HG03520 (cell line): ENCODE measurements at regions not wholly inside any gene's neighbourhood (a gene's known extent, or its start where the extent isn't known, plus 50 kb on each side); places are given as distances from the start of the nearest gene placed in this dataset.

Experiments used
- ATAC-seq: cut with Tn5 transposase; IDR thresholded peaks from one replicate; pipeline ENCODE4 v1.9.1; 2021; ENCODE audit warnings: mild to moderate bottlenecking, moderate library complexity; ENCODE audit not compliant: unreplicated experiment

- no peak for ATAC-seq
Measured at GRCh38 chr7:68671671-68672070, 926.6 kb upstream of the AUTS2 start.

DNA sequence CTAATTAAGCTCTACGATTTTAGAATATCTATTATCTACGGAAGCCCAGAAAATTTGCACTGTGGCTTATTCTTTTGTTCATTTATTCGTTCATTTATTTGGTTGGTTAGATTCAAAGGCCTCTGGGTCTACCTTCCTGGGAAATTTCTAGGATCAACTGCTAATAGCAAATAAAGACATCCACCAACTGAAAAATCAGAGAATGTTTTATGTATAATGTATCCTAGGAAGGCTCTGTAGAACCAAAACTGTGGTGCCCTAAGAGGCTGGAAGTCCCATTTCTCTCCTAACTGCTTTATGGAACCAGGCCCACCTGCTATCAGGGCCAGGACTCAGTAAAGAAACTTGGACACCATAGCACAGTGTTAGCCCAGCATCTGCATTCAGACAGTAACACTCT lies 923.4 kb upstream of the AUTS2 start:
- no peak for ATAC-seq

DNA sequence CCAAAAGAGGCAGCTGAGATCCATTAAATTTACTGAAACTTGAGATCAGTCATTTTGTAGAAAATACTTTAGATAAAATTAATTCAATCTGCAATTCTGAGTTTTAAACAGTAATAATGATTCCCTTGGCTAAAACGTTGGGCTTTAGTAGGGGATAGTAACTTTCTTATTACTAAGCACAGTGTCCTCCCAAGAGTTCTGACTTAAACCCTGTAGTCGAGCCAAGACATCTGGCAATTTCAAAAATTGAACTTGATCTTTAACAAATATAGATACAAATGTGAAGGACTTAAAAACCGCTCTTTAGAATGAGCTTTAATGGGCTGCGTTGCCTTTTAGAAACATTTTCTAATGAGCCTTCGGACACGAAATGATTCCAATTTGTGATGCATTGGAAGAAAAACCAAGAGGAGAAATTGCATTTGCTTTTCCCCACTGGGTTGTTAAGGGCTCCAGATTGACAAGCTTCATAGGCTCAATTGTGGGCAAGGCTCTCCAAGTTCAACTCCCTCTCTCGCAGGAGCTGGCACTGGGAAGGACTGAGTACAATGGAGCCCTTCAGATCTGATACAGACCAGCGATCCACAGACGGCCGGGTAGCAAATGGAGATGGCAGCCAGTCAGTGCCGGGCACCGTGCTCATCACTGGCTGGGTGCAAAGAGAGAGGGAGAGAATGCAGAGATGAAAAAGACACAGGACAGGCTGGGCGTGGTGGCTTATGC lies 921.3 kb upstream of the AUTS2 start:
- ATAC-seq: no peak

- no peak for ATAC-seq
Measured at GRCh38 chr7:68678196-68678595, 920.1 kb upstream of the AUTS2 start.

DNA sequence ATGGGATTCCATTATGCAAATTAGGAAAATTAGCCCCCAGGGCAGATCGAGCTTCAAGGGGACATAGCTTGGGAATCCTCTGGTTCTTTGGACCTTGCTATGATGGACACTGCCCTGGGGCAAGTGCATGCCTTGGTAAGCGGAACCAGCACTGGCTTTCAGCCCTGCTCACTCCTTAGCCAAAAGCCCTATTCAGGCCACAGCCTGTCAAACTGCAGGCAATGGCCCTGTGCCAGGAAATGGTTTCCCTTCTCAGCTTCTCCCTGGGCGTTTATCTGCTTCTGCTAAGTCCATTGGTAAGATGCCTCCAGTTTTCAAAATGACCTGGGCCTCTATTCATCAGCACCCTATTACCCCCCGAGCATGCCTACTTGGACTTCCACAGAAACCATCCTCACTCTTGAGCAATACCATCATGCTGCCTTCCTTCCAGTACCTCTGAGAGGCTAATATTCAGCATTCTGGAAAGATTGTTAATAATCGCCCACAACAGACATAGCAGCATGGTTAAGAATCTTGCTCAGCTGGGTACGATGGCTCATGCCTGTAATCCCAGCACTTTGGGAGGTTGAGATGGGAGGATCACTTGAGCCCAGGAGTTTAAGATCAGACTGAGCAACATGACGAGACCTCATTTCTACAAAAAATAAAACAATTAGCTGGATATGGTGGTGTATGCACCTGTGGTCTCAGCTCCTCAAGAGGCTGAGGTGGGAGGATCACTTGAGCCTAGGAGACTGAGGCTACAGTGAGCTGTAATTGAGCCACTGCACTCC lies 918.6 kb upstream of the AUTS2 start:
- ATAC-seq: no peak

DNA sequence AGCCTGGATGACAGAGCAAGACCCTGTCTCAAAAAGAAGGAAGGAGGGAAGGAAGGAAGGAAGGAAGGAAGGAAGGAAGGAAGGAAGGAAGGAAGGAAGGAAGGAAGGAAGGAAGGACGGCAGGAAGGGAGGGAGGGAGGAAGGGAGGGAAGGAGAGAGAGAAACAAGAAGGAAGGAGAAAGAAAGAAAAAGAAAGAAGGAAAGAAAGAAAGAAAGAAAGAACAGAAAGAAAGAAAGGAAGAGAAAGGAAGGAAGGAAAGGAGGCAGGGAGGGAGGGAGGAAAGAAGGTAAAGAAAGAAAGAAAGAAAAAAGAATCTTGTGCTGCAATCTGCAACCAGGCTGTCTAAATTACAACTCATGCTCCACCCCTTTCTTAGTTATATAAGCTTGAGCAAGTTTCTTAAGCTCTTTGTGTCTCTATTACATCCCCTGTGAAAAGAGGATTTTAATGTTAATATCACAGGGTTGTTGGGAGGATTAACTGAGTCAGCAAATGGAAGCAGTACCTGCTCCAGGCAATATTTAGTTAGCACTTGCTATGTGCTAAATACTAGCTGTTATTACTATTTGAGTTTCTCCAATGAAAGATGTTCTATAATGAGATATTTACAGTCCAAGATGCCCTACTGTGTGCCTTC lies 917.9 kb upstream of the AUTS2 start:
- no peak for ATAC-seq

- ATAC-seq: no peak
Measured at GRCh38 chr7:68682910-68683309, 915.4 kb upstream of the AUTS2 start.

DNA sequence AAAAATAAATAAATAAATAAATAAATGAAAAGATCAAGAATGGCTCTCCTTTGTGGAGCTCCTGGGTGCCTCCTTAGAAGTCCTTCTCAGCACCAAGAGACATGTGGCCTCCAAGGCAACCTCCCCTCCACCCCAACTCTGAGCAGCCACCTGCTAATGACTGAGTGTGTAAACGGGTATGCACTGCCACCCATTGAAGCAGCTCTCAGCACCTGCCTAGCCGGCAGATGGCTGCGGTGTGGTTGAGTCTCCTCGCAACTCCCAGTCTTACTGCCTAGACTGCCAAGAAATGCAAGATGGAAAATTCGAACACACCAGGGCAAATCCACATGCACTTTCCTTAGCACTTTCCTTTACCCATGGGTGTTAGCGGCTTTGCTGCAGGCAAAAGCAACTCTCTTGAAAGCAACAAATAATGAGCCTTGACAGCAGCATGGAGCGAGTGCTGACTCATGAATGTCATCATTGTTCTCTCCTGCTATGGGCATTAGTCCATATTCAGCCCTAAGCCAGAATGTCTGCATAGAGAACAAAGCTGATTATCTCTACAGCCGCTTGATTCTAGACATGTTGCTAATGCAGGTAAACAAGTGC lies 913.9 kb upstream of the AUTS2 start:
- ATAC-seq: no peak

- ATAC-seq: no peak
Measured at GRCh38 chr7:68684996-68685395, 913.3 kb upstream of the AUTS2 start.

GRCh38 chr7:68688416-68689086 lies 909.7 kb upstream of the AUTS2 start:
- no peak for ATAC-seq

- no peak for ATAC-seq
Measured at GRCh38 chr7:68689087-68689433, 909.2 kb upstream of the AUTS2 start.

- ATAC-seq: no peak
Measured at GRCh38 chr7:68691261-68692216, 906.7 kb upstream of the AUTS2 start.

DNA sequence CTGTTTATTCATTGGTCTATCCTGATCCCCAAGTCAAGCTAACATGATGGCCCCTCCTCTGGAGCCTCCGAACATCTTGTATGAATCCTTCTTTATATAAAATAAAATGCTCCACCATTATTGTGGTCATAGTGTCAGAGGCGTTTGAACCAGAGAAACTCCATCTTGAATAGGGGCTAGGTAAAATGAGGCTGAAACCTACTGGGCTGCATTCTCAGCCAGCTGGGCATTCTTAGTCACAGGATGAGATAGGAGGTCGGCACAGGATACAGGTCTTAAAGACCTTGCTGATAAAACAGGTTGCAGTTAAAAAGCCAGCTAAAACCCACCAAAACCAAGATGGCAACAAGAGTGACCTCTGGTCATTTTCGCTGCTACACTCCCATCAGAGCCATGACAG lies 905.8 kb upstream of the AUTS2 start:
- no peak for ATAC-seq

DNA sequence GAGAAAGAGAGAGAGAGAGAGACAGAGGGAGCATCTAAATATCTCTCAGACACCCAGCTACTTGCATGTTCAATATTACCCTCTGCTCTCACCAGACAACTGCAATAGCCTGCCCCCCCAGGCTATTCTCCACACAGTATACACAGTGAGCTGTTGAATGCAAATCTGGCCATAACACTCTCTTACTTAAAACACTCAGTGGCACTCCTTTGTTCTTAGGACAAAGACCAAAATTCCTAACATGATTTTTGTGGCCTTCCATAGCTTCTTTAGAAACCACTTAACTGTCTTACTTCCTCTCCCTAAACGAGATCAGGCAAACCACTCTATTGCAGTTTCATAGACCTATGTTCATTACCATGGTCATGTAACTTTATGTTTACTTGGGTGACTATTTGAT lies 903.6 kb upstream of the AUTS2 start:
- ATAC-seq: no peak

GRCh38 chr7:68697796-68698280 lies 900.4 kb upstream of the AUTS2 start:
- ATAC-seq: no peak

- no peak for ATAC-seq
Measured at GRCh38 chr7:68699090-68699711, 899.1 kb upstream of the AUTS2 start.

DNA sequence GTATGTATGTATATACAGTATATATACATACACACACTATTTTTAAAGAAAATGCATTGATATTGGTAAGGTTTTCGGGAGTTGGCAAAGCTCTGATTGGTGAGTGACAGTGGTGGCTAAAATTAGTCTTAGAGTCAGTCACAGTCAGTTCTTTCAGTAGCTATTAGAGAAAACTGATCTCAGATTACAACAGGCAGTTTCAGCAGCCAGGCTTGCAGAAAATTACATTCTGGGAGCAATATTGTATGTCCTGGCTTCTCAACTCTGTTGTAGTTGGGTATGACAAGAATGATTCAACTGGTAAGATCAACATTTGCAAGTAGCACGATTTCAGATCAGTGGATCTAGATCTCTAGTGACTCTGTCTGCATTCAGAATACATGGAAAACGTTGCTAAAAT lies 897.9 kb upstream of the AUTS2 start:
- no peak for ATAC-seq

GRCh38 chr7:68706291-68706690 lies 892.0 kb upstream of the AUTS2 start:
- no peak for ATAC-seq

DNA sequence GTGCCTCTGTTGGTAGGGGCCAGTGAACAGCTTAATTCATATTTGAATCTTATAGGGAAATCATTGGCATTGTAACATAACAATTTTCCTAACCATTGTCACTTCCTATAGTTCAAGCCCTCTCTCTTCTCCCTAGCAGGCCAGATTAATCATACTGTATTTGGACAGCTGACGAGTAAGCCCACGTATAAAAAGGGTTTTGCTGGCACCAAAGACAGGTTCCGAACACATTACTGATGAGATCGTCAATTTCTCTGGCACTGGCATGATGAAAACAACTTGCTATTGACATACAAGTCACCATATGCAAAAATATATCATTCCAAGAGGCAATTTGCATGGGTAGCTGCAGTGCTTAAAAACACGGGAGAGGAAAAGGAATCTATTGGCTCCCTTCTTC lies 891.1 kb upstream of the AUTS2 start:
- no peak for ATAC-seq
